B cell (primary cell): ENCODE measurements at regions not wholly inside any gene's neighbourhood (a gene's known extent, or its start where the extent isn't known, plus 50 kb on each side); places are given as distances from the start of the nearest gene placed in this dataset.

Experiments
- ATAC-seq: fragments of 200-7000 bp; cut with Tn5 transposase; one replicate; pipeline ENCODE4 v1.10.0; 2021; ENCODE audit warnings: low read depth, mild to moderate bottlenecking, moderate number of reproducible peaks, moderate library complexity
- CTCF ChIA-PET: fragments of 350-600 bp; sonication (Branson Sonifier 250); formaldehyde crosslinking; loops from one replicate; lab custom pipeline; 2021; ENCODE audit warnings: antibody characterized with exemption, inconsistent platforms; lab: Charles Lee
- POLR2A ChIA-PET: fragments of 350-600 bp; sonication (Branson Sonifier 250); formaldehyde crosslinking; loops from one replicate; lab custom pipeline; 2021; ENCODE audit warnings: antibody characterized with exemption; lab: Charles Lee
- DNase-seq: peaks from one replicate; pipeline ENCODE4 v3.0.0; 2013
- H2AFZ ChIP-seq: 2 replicates; pipeline ENCODE4 v1.6.1; 2012; ENCODE audit warnings: mild to moderate bottlenecking, low read depth, low read length; ENCODE audit not compliant: insufficient read depth, poor library complexity, severe bottlenecking
- H3K27ac ChIP-seq, 2 donors: 1 replicate in 1 of 2; 2 replicates in 1 of 2; pipeline ENCODE4 v1.5.1; 2012 to 2013; ENCODE audit warnings: low read length in 2 of 2, mild to moderate bottlenecking in 2 of 2, moderate library complexity in 1 of 2
- H3K27me3 ChIP-seq, 4 experiments: fragments of 200-600 bp in 1 of 4; sonication (generic) in 1 of 4; replicated peaks in 1 of 4; 1 replicate in 2 of 4; 2 replicates in 2 of 4; pipeline versions ENCODE4 v1.6.1 to v1.7.0; 2013 to 2016; ENCODE audit warnings: low read length in 3 of 4, mild to moderate bottlenecking in 2 of 4, mixed read lengths in 1 of 4, moderate library complexity in 1 of 4; ENCODE audit not compliant: insufficient read depth in 4 of 4, control insufficient read depth in 3 of 4; ENCODE audit errors: control extremely low read depth in 1 of 4
- H3K36me3 ChIP-seq, 2 experiments: replicated peaks in 1 of 2; 1 replicate in 1 of 2; 2 replicates in 1 of 2; pipeline versions ENCODE4 v1.6.1 to v1.7.1; 2013; ENCODE audit warnings: low read length in 1 of 2; ENCODE audit not compliant: insufficient read depth in 2 of 2, control insufficient read depth in 1 of 2; ENCODE audit errors: control extremely low read depth in 1 of 2, extremely low read depth in 1 of 2
- H3K4me1 ChIP-seq, 2 donors: fragments of 200-600 bp in 1 of 2; sonication (generic) in 1 of 2; 1 replicate in 1 of 2; 2 replicates in 1 of 2; pipeline versions ENCODE4 v1.5.1 to v1.6.1; 2013 to 2017; ENCODE audit warnings: low read length in 2 of 2; ENCODE audit not compliant: control insufficient read depth in 2 of 2, insufficient read depth in 2 of 2
- H3K4me2 ChIP-seq: replicated peaks from 2 replicates; pipeline ENCODE3; 2012; ENCODE audit warnings: mild to moderate bottlenecking, low read depth, low read length; ENCODE audit not compliant: poor library complexity, severe bottlenecking
- H3K4me3 ChIP-seq, 5 experiments: fragments of 200-600 bp in 1 of 5; sonication (generic) in 1 of 5; 1 replicate in 3 of 5; 2 replicates in 2 of 5; pipeline versions ENCODE4 v1.5.1 to v1.7.0; 2011 to 2016; ENCODE audit warnings: low read length in 4 of 5, mild to moderate bottlenecking in 4 of 5, low read depth in 2 of 5, control low read depth in 1 of 5, moderate library complexity in 1 of 5; ENCODE audit not compliant: insufficient read depth in 1 of 5; ENCODE audit errors: control extremely low read depth in 1 of 5, extremely low read depth in 1 of 5
- H3K79me2 ChIP-seq: fragments of 200-600 bp; sonication (generic); one replicate; pipeline ENCODE4 v1.6.0; 2016; ENCODE audit warnings: low read length; ENCODE audit not compliant: control insufficient read depth, insufficient read depth
- H3K9ac ChIP-seq: fragments of 200-600 bp; sonication (generic); 2 replicates; pipeline ENCODE4 v1.6.1; 2017; ENCODE audit warnings: mild to moderate bottlenecking, low read length, moderate library complexity
- H3K9me3 ChIP-seq, 3 donors: one replicate each; pipeline versions ENCODE4 v1.6.1 to v1.7.1; 2013; ENCODE audit warnings: low read length in 2 of 3; ENCODE audit not compliant: control insufficient read depth in 2 of 3, insufficient read depth in 1 of 3; ENCODE audit errors: control extremely low read depth in 1 of 3
- H4K20me1 ChIP-seq: 2 replicates; pipeline ENCODE4 v1.6.0; 2012; ENCODE audit warnings: mild to moderate bottlenecking, low read length; ENCODE audit not compliant: insufficient read depth, control insufficient read depth, poor library complexity, severe bottlenecking
- H3K27ac Mint-ChIP-seq: one replicate; pipeline ENCODE4 v1.8.0; 2021; ENCODE audit warnings: mixed read lengths
- H3K27me3 Mint-ChIP-seq: one replicate; pipeline ENCODE4 v1.8.0; 2021; ENCODE audit warnings: mixed read lengths
- H3K4me1 Mint-ChIP-seq: one replicate; pipeline ENCODE4 v1.8.0; 2021; ENCODE audit warnings: mixed read lengths
- H3K4me3 Mint-ChIP-seq: one replicate; pipeline ENCODE4 v1.8.0; 2021; ENCODE audit warnings: mixed read lengths
- H3K9me3 Mint-ChIP-seq: one replicate; pipeline ENCODE4 v1.8.0; 2022; ENCODE audit warnings: mixed read lengths; ENCODE audit not compliant: insufficient read depth
- EZH2 ChIP-seq: IDR thresholded peaks from 2 replicates; pipeline ENCODE4 v1.6.1; 2012; ENCODE audit warnings: borderline replicate concordance, low read depth, mild to moderate bottlenecking, moderate library complexity, low read length; ENCODE audit not compliant: insufficient read depth, poor library complexity, severe bottlenecking
- WGBS: methylation state at CpG from one replicate; pipeline ENCODE4 v1.1.5; 2013; ENCODE audit warnings: missing lambda C conversion rate; ENCODE audit not compliant: insufficient coverage; 5-methylcytosine and 5-hydroxymethylcytosine counted together
- intact Hi-C: fragments of 100-400 bp; cut with micrococcal nuclease; formaldehyde crosslinking; loops from one replicate; pipeline ENCODE4 v1.10.0; 2022
- TF ChIP-seq, protein P1 (sequence below): fragments of 200-600 bp; IDR thresholded peaks from one replicate; pipeline ENCODE4 v1.8.0; 2022; ENCODE audit warnings: antibody characterized with exemption, mild to moderate bottlenecking

DNA sequence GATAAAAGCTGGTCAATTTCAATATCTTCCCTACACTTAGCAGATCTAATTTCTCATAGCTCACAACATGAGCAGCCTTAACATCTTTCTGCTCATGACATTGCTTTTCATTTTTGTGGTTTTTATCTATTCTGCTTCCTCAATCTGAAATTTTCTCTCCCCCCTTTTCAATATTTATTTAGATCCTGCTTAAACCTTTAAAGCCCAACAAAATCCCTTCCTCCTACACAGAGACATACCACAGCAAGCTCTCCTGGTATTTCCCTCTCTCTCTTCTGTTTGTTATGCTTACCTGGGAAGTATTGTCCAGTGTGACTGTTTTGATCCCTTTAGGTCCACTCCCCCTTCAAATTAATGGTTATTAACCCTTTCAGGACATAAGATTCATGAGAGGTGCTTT, 582.5 kb downstream of the RFPL4B start:
- Histone ChIP-seq H3K9ac (no peak overlapping the region), H2AFZ (no peak overlapping the region), H3K4me1 (peaks cover 0 to under 1% of the 10 kb centered on the region in 2 donors), H4K20me1 (no peaks in the 10 kb centered on the region), H3K79me2 (no peaks in the 10 kb centered on the region), H3K9me3 (no peaks in the 10 kb centered on the region), H3K27me3 (no peaks in the 10 kb centered on the region), H3K27ac (no peak overlapping the region), H3K36me3 (no peaks in the 10 kb centered on the region), H3K4me3 (no peak overlapping the region), H3K4me2 (no peak overlapping the region)
- intact Hi-C loops: no loop called here
- H3K27me3 Mint-ChIP-seq: peaks cover 4% of the 10 kb centered on the region
- no peak overlapping the region for H3K4me3 Mint-ChIP-seq
- no peaks in the 10 kb centered on the region for H3K9me3 Mint-ChIP-seq
- TF ChIP-seq EZH2: no peak
- TF ChIP-seq, protein P1, sequence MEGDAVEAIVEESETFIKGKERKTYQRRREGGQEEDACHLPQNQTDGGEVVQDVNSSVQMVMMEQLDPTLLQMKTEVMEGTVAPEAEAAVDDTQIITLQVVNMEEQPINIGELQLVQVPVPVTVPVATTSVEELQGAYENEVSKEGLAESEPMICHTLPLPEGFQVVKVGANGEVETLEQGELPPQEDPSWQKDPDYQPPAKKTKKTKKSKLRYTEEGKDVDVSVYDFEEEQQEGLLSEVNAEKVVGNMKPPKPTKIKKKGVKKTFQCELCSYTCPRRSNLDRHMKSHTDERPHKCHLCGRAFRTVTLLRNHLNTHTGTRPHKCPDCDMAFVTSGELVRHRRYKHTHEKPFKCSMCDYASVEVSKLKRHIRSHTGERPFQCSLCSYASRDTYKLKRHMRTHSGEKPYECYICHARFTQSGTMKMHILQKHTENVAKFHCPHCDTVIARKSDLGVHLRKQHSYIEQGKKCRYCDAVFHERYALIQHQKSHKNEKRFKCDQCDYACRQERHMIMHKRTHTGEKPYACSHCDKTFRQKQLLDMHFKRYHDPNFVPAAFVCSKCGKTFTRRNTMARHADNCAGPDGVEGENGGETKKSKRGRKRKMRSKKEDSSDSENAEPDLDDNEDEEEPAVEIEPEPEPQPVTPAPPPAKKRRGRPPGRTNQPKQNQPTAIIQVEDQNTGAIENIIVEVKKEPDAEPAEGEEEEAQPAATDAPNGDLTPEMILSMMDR: no peak
- CTCF ChIA-PET: no interaction called here
- DNase-seq (no peak), ATAC-seq (no peak)
- H3K4me1 Mint-ChIP-seq: no peaks in the 10 kb centered on the region
- H3K27ac Mint-ChIP-seq: no peak overlapping the region
- POLR2A ChIA-PET: no interaction called here

DNA sequence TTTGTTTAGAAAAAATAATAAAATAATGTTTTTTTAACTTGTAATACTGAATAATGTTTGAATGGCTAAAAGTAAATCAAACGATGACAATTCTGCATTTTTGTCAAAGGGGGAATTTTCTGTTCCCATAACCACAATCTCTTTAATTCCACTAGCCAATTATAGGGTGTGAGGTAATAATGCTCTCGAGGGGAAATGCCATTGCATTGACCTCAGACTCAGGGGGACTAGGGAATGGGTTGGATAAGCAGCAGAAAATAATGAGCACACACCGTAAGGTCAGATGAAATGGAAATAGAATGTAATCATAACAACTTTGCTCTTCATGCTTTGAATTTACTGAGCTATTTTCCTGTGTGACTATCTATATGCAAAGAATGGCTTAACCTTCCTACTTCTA, 584.7 kb downstream of the RFPL4B start:
- CTCF ChIA-PET: no interaction called here
- POLR2A ChIA-PET: no interaction called here
- no peaks in the 10 kb centered on the region for H3K9me3 ChIP-seq
- no peaks in the 10 kb centered on the region for H3K27me3 ChIP-seq
- intact Hi-C loops: no loop called here
- no peak overlapping the region for H2AFZ ChIP-seq
- ATAC-seq: no peak
- H3K9ac ChIP-seq: no peak overlapping the region
- H3K36me3 ChIP-seq: no peaks in the 10 kb centered on the region
- H3K4me2 ChIP-seq: no peak overlapping the region
- no peaks in the 10 kb centered on the region for H3K79me2 ChIP-seq
- peaks cover 4% of the 10 kb centered on the region for H3K27me3 Mint-ChIP-seq
- no peaks in the 10 kb centered on the region for H3K9me3 Mint-ChIP-seq
- no peaks in the 10 kb centered on the region for H3K4me1 Mint-ChIP-seq
- H3K4me3 Mint-ChIP-seq: no peak overlapping the region
- no peak for TF ChIP-seq EZH2
- TF ChIP-seq, protein P1: no peak
- H3K4me1 ChIP-seq: peaks cover 4 to 12% of the 10 kb centered on the region in 2 donors
- no peak for DNase-seq
- H3K27ac ChIP-seq: no peak overlapping the region
- H3K4me3 ChIP-seq: no peak overlapping the region
- no CpG with 5 or more reads among the region's 3 CpGs for WGBS
- no peak overlapping the region for H3K27ac Mint-ChIP-seq
- H4K20me1 ChIP-seq: no peaks in the 10 kb centered on the region
